K562 (cell line): ENCODE measurements at regions not wholly inside any gene's neighbourhood (a gene's known extent, or its start where the extent isn't known, plus 50 kb on each side); places are given as distances from the start of the nearest gene placed in this dataset.

Experiments used
- ATAC-seq: fragments of 200-7000 bp; cut with Tn5 transposase; 3 replicates; pipeline ENCODE4 v1.9.1; 2020; ENCODE audit warnings: moderate library complexity
- BruUV-seq: library from RNA; stranded (reverse); fragments of 400-500 nt; replicated peaks from 2 replicates; lab custom pipeline; 2021; lab: Mats Ljungman, UMichigan
- CTCF ChIA-PET: fragments of 300-600 bp; formaldehyde crosslinking; extraction: SDS; loops from one replicate; lab custom pipeline; 2021; ENCODE audit warnings: low intra/inter-chr PET ratio; lab: Yijun Ruan, JAX
- POLR2A ChIA-PET: fragments of 300-600, 350-650 bp; sonication (Branson Sonifier 250); formaldehyde crosslinking; extraction: SDS; loops from one replicate; lab custom pipeline; 2021; ENCODE audit warnings: antibody characterized with exemption, inconsistent platforms; lab: Yijun Ruan, JAX
- DNase-seq, 4 experiments: peaks; one replicate each; pipeline versions ENCODE4 v3.0.0 to v3.0.0-alpha.2; 2011 to 2018; ENCODE audit warnings: low spot score in 3 of 4, mixed read lengths in 3 of 4; ENCODE audit errors: extremely low read depth in 1 of 4
- FAIRE-seq: peaks from 2 replicates; lab custom pipeline; 2011; peaks lifted over from hg19 to GRCh38; lab: Jason Lieb, UNC
- H2AFZ ChIP-seq: 2 replicates; pipeline ENCODE4 v1.6.0; 2011; ENCODE audit warnings: low read depth, low read length, control low read depth, inconsistent platforms
- H3K27ac ChIP-seq: fragments of 200-600 bp; 3 replicates; pipeline ENCODE4 v1.8.0; 2011; ENCODE audit warnings: low read depth, mild to moderate bottlenecking, control low read depth, inconsistent platforms, low read length, moderate library complexity, mixed read lengths; ENCODE audit errors: extremely low read depth
- H3K27me3 ChIP-seq, 2 experiments: fragments of 300-600 bp in 1 of 2; 2 replicates in 1 of 2; 3 replicates in 1 of 2; pipeline versions ENCODE4 v1.6.0 to v1.8.0; 2011; ENCODE audit warnings: inconsistent platforms in 2 of 2, low read length in 2 of 2, mild to moderate bottlenecking in 1 of 2, mixed read lengths in 1 of 2, moderate library complexity in 1 of 2; ENCODE audit not compliant: control insufficient read depth in 2 of 2, insufficient read depth in 2 of 2
- H3K36me3 ChIP-seq: fragments of 300-600 bp; 3 replicates; pipeline ENCODE4 v1.8.0; 2011; ENCODE audit warnings: mild to moderate bottlenecking, low read length, inconsistent platforms; ENCODE audit not compliant: control insufficient read depth, insufficient read depth
- H3K4me1 ChIP-seq, 2 experiments: fragments of 200-600 bp in 1 of 2; replicated peaks in 1 of 2; 2 replicates in 1 of 2; 3 replicates in 1 of 2; pipeline versions ENCODE4 v1.5.1 to v1.8.0; 2011; ENCODE audit warnings: inconsistent platforms in 2 of 2, low read length in 2 of 2, mild to moderate bottlenecking in 1 of 2, mixed read lengths in 1 of 2, moderate library complexity in 1 of 2; ENCODE audit not compliant: control insufficient read depth in 2 of 2, insufficient read depth in 2 of 2
- H3K4me2 ChIP-seq: 2 replicates; pipeline ENCODE4 v1.6.1; 2011; ENCODE audit warnings: low read length, control low read depth, inconsistent platforms, mixed read lengths; ENCODE audit not compliant: insufficient read depth
- H3K4me3 ChIP-seq: fragments of 200-600 bp; sonication (generic), shearing (Covaris generic); 2 replicates; pipeline ENCODE4 v1.5.1; 2016; ENCODE audit warnings: control low read depth, inconsistent platforms
- H3K79me2 ChIP-seq: fragments of 200-600 bp; 3 replicates; pipeline ENCODE4 v1.8.0; 2011; ENCODE audit warnings: low read length, inconsistent platforms; ENCODE audit not compliant: control insufficient read depth, insufficient read depth
- H3K9ac ChIP-seq, 2 experiments: 2 replicates each; pipeline versions ENCODE4 v1.6.0 to v1.6.1; 2011; ENCODE audit warnings: low read depth in 2 of 2, low read length in 2 of 2, control low read depth in 1 of 2, inconsistent platforms in 1 of 2, mild to moderate bottlenecking in 1 of 2, mixed read lengths in 1 of 2; ENCODE audit not compliant: insufficient read depth in 1 of 2
- H3K9me1 ChIP-seq: one replicate; pipeline ENCODE4 v1.6.0; 2011; ENCODE audit warnings: inconsistent platforms, mild to moderate bottlenecking, low read length, moderate library complexity; ENCODE audit not compliant: control insufficient read depth, insufficient read depth
- H3K9me3 ChIP-seq: replicated peaks from 2 replicates; pipeline ENCODE4 v1.5.1; 2011; ENCODE audit warnings: low read depth, low read length, inconsistent platforms; ENCODE audit not compliant: control insufficient read depth, insufficient read depth
- H4K20me1 ChIP-seq: replicated peaks from 2 replicates; pipeline ENCODE4 v1.6.1; 2011; ENCODE audit warnings: low read length, inconsistent platforms, mixed read lengths; ENCODE audit not compliant: control insufficient read depth, insufficient read depth
- HNRNPLL ChIP-seq: fragments of 200-400 bp; formaldehyde crosslinking; IDR thresholded peaks from 2 replicates; pipeline ENCODE4 v1.6.1; 2017; ENCODE audit warnings: low read length, low read depth, mild to moderate bottlenecking; ENCODE audit not compliant: poor library complexity, severe bottlenecking
- KLF13 ChIP-seq: fragments of 450-650 bp; IDR thresholded peaks from 2 replicates; pipeline ENCODE4 v1.6.1; 2016; ENCODE audit warnings: missing genetic modification characterization, low read depth, mild to moderate bottlenecking, missing compliant biosample characterization, moderate library complexity, borderline replicate concordance
- OTX1 ChIP-seq: fragments of 450-650 bp; formaldehyde crosslinking; IDR thresholded peaks from 2 replicates; pipeline ENCODE4 v1.4.0; 2022; ENCODE audit warnings: mild to moderate bottlenecking
- SMARCB1 ChIP-seq: IDR thresholded peaks from 2 replicates; pipeline ENCODE4 v1.6.1; 2011; ENCODE audit warnings: improper control_type of control experiment, low read depth; ENCODE audit not compliant: insufficient read length
- SNRNP70 ChIP-seq: fragments of 200-400 bp; formaldehyde crosslinking; optimal IDR thresholded peaks from 2 replicates; pipeline ENCODE3; 2017; ENCODE audit warnings: low read depth, low read length
- TBL1XR1 ChIP-seq, 2 experiments: IDR thresholded peaks; 2 replicates each; pipeline ENCODE4 v1.6.1; 2012; ENCODE audit warnings: improper control_type of control experiment in 2 of 2, low read length in 2 of 2, mild to moderate bottlenecking in 1 of 2
- XRCC4 ChIP-seq: IDR thresholded peaks from one replicate; pipeline ENCODE4 v1.6.1; 2011; ENCODE audit not compliant: insufficient read depth, insufficient read length; ENCODE audit errors: extremely low read depth
- ZBTB43 ChIP-seq: sonication (generic); formaldehyde crosslinking; IDR thresholded peaks from 2 replicates; pipeline ENCODE4 v1.8.0; 2023; ENCODE audit warnings: mild to moderate bottlenecking, missing genetic modification reagents
- ZNF124 ChIP-seq: sonication (generic); formaldehyde crosslinking; IDR thresholded peaks from 2 replicates; pipeline ENCODE4 v1.8.1; 2022; ENCODE audit warnings: missing genetic modification reagents
- WGBS: fragments of 100-300 bp; shearing (Covaris generic); methylation state at CpG from one replicate; pipeline ENCODE4 v1.1.6; 2016; ENCODE audit warnings: low coverage, mixed read lengths; ENCODE audit not compliant: insufficient coverage; ENCODE audit errors: missing lambda C conversion rate; 5-methylcytosine and 5-hydroxymethylcytosine counted together
- in situ Hi-C: fragments of 300-500 bp; cut with MboI; formaldehyde crosslinking; loops from 4 replicates; pipeline ENCODE4 v1.15.0; 2018; ENCODE audit warnings: inconsistent platforms, mixed read lengths
- intact Hi-C: fragments of 100-400 bp; cut with micrococcal nuclease; formaldehyde crosslinking; loops from 2 replicates; pipeline ENCODE4 v1.14.2; 2022

- H3K9me3 ChIP-seq = no peaks in the 10 kb centered on the region
- no peaks in the 10 kb centered on the region for H3K4me1 ChIP-seq
- FAIRE-seq (no peak), DNase-seq (no peak), ATAC-seq (no peak)
- POLR2A ChIA-PET = no interaction called here
- 0% methylated on average over 2 of the region's 2 CpGs for WGBS
- no peaks in the 10 kb centered on the region for H3K9me1 ChIP-seq
- no peak overlapping the region for H3K4me3 ChIP-seq
- intact Hi-C loops = no loop called here
- no peaks in the 10 kb centered on the region for H4K20me1 ChIP-seq
- no peak overlapping the region for H2AFZ ChIP-seq
- H3K27ac ChIP-seq = no peak overlapping the region
- H3K27me3 ChIP-seq = no peaks in the 10 kb centered on the region
- no TSS peak for BruUV-seq
- in situ Hi-C loops = no loop called here
- H3K79me2 ChIP-seq = no peaks in the 10 kb centered on the region
- no peak overlapping the region for H3K4me2 ChIP-seq
- H3K36me3 ChIP-seq = no peaks in the 10 kb centered on the region
- CTCF ChIA-PET = no interaction called here
- H3K9ac ChIP-seq = no peak overlapping the region
- no peak for TF ChIP-seq XRCC4
- TF ChIP-seq KLF13 (tag) = no peak
- TF ChIP-seq HNRNPLL = no peak
Observed at GRCh38 chr13:103528437-103528836, 462.2 kb upstream of the SLC10A2 start.

GRCh38 chr13:103525530-103525929 lies 459.3 kb upstream of the SLC10A2 start:
- H3K27ac ChIP-seq = no peak overlapping the region
- POLR2A ChIA-PET = no interaction called here
- CTCF ChIA-PET = no interaction called here

More at GRCh38 chr13:103525530-103525929, 459.3 kb upstream of the SLC10A2 start:
- BruUV-seq = no TSS peak
- no peak overlapping the region for H3K9ac ChIP-seq
- FAIRE-seq = no peak
- TF ChIP-seq SMARCB1 = no peak
- no peak for TF ChIP-seq ZBTB43 (CRISPR knock-in tag)
- no peak for TF ChIP-seq SNRNP70
- TF ChIP-seq ZNF124 (CRISPR knock-in tag) = no peak
- no peak for TF ChIP-seq TBL1XR1 (IDR thresholded peaks at IDR 0.05; ENCODE audit: low read length in 2 of 2)
- TF ChIP-seq OTX1 (CRISPR knock-in tag) = no peak
- TF ChIP-seq, all 486 proteins: peak for 0
- Histone ChIP-seq H3K27me3 (no peaks in the 10 kb centered on the region), H3K36me3 (no peaks in the 10 kb centered on the region), H2AFZ (no peak overlapping the region), H3K9me1 (no peaks in the 10 kb centered on the region), H3K4me1 (no peaks in the 10 kb centered on the region), H3K4me3 (no peak overlapping the region), H3K4me2 (no peak overlapping the region), H3K9me3 (no peaks in the 10 kb centered on the region), H3K79me2 (no peaks in the 10 kb centered on the region), H4K20me1 (no peaks in the 10 kb centered on the region)
- WGBS = 0% methylated on average over 1 of the region's 1 CpG
- intact Hi-C loops (no loop called here), in situ Hi-C loops (no loop called here)
- DNase-seq (no peak), ATAC-seq (no peak)
